C4-2B (cell line): ENCODE measurements at regions not wholly inside any gene's neighbourhood (a gene's known extent, or its start where the extent isn't known, plus 50 kb on each side); places are given as distances from the start of the nearest gene placed in this dataset.

ENCODE experiments used
- CTCF ChIP-seq: fragments of 450-650 bp; conservative IDR thresholded peaks from 2 replicates; pipeline ENCODE4 v1.5.1; 2017; ENCODE audit warnings: mild to moderate bottlenecking
- ZFX ChIP-seq: fragments of 450-650 bp; IDR thresholded peaks from 2 replicates; pipeline ENCODE4 v1.6.1; 2017

GRCh38 chr17:53538129-53538617, 284.6 kb upstream of the KIF2B start:
- TF ChIP-seq CTCF (no peak), ZFX (no peak)
